22Rv1 (cell line): ENCODE measurements at regions not wholly inside any gene's neighbourhood (a gene's known extent, or its start where the extent isn't known, plus 50 kb on each side); places are given as distances from the start of the nearest gene placed in this dataset.

Source experiments
- H3K27ac ChIP-seq: fragments of 450-650 bp; 2 replicates; pipeline ENCODE4 v1.5.1; 2017
- ZFX ChIP-seq: fragments of 450-650 bp; IDR thresholded peaks from 2 replicates; pipeline ENCODE4 v1.6.1; 2017; ENCODE audit warnings: antibody characterized with exemption, borderline replicate concordance
- TF ChIP-seq, protein P1 (sequence below): fragments of 450-650 bp; IDR thresholded peaks from 2 replicates; pipeline ENCODE4 v1.5.1; 2017; ENCODE audit warnings: mild to moderate bottlenecking

DNA sequence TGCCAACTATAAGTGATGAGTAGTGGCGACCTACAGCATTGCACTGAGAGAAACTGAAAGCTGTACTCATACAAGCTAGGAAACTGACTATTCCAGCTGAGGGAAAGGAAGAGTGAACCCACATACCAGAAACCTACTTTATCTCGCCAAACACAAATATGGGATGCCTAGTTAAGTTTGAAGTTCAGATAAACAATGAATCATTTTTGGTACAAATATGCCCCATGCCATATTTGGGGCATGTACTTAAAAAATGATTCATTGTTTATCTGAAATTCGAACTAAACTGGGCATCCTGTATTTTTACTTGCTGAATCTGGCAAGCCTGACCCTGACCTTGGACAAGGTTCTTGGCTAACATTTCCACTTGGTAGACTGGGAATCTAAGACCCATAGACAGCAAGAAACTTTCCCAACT is 527.8 kb upstream of the PSMD7 start:
- TF ChIP-seq ZFX = no peak
- TF ChIP-seq, protein P1, sequence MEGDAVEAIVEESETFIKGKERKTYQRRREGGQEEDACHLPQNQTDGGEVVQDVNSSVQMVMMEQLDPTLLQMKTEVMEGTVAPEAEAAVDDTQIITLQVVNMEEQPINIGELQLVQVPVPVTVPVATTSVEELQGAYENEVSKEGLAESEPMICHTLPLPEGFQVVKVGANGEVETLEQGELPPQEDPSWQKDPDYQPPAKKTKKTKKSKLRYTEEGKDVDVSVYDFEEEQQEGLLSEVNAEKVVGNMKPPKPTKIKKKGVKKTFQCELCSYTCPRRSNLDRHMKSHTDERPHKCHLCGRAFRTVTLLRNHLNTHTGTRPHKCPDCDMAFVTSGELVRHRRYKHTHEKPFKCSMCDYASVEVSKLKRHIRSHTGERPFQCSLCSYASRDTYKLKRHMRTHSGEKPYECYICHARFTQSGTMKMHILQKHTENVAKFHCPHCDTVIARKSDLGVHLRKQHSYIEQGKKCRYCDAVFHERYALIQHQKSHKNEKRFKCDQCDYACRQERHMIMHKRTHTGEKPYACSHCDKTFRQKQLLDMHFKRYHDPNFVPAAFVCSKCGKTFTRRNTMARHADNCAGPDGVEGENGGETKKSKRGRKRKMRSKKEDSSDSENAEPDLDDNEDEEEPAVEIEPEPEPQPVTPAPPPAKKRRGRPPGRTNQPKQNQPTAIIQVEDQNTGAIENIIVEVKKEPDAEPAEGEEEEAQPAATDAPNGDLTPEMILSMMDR = no peak
- no peak overlapping the region for H3K27ac ChIP-seq

DNA sequence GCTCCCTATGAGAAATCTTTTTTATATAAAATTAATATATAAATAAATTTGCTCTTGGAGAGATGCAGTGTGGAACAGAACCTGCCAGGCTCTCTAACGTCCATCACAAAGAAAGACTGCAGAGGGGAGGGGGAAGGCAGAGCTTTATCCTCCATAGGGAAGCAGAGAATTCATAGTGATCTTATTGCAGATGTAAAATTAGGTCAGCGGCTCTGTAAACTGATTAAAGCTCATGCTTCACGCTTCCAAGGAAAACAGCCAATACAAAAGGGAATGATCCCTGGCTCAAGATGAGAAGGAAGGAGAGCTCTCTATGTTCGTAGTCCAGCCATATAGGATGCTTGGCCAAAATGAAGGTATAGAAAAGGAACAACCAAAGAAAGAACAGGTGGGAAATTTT is 532.3 kb upstream of the PSMD7 start:
- no peak for TF ChIP-seq ZFX
- TF ChIP-seq, protein P1 = no peak
- H3K27ac ChIP-seq = no peak overlapping the region

DNA sequence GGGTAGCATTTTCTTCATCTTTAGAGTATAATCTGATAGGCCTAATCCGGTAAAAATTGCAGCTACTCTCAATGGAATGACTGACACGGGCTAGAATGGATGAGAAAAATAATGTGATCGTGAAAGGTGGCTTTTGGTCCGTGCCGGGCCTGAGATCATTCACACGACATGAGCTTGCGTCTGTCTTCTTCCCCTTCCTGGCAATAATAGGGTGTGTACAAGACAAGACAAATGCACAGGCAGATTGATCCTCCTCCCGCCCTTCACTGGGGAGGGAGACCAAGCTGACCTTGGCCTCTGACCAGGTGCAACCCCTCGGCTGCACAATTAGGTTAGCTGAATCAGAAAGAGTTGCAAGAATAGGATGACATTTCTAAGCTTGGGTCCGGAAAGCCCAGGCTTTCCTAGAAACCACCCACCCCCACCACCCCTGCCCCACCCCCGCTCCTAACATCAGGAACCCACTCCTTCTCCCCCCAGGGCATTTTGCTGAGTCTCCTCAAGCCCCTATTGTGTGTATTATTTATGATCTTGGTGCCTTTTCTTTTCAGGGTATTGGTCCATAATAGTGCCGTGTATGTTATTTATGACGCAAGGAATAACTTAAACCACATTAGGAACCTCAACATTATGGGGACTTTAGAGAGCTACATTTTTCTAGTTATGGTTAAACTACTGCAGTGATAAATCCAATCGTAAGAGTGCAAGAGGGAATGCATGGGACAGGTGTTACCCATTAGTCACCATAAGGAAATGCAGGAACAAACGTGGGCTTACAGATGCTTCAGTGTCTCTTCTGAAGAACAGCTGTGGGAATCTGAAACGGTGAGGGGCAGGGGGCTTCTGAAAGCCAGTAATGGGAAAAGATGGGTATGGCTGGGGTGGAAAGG is 540.1 kb upstream of the PSMD7 start:
- TF ChIP-seq, protein P1 = no peak
- TF ChIP-seq ZFX = no peak
- no peak overlapping the region for H3K27ac ChIP-seq

DNA sequence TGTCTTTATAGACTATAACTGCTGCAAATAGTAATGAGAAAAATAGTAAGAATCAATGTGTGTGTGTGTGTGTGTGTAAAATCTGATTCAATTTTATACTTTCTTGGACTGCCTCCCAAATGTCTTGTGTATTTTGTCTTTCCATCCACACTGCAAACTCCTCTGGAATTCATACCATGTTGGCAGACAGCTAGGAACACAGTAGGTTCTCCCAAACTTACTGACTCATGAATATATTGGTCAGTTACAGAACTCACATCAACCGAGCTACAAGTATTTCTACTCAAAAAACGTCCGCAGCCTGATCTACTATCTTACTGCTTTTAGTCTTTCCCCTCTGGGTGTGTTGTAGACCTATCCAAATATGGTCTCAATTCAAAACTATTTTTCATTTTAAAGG is 542.7 kb upstream of the PSMD7 start:
- H3K27ac ChIP-seq = no peak overlapping the region
- TF ChIP-seq, protein P1 = no peak
- TF ChIP-seq ZFX = no peak

DNA sequence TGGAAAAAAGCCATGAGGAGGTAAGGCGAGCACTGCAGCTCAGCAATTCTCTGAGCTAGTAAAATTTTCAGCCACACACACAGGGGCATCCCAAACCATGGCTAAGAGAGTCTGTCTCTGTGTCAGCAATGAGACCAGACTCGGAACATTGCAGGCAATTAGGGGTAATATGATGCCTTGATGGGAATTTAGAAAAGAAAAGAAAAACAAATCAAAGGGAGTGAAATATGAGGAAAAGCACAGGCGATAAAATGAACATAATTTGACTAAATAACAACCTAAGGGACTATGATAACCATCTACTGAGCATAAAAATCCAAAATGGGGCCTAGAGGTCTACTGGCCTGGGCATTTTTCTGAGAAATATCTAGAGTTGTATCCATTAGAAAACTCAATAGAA is 546.0 kb upstream of the PSMD7 start:
- TF ChIP-seq, protein P1 = no peak
- TF ChIP-seq ZFX = no peak
- no peak overlapping the region for H3K27ac ChIP-seq

DNA sequence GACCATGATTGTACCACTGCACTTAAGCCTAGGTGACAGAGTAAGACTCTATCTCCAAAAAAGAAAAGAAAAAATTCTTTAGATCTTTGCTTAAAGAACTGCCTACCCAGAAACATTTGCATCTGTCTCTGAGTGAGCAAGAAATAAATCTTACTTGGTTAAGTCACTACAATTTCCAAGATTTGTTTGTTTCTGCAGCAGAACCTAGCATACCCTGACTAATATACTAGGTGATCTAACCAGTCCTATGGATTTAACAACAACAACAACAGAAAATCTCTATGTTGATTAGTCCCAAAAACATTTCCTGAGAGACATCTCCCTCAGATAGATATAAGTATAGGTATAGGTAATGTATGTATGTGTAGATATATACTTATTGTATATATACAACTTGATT is 549.3 kb upstream of the PSMD7 start:
- TF ChIP-seq, protein P1 = no peak
- no peak for TF ChIP-seq ZFX
- no peak overlapping the region for H3K27ac ChIP-seq

DNA sequence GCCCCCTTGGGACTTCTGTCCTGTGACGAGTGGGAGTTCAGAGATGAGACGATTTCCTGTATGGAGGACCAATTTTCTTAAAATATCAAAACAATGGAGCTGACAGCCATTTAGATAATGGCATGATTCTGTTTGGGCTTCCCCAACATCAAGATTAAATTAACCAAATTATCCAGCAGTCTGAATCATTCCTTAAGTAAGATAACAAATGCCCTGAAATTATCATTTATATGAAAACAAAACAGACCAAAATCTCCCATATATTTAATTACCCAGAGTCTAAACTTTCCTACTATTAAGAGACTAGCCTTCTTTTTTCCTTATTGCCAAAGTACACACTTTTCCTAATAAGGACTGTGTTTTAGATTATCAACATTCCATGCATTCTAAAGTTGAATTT is 550.1 kb upstream of the PSMD7 start:
- H3K27ac ChIP-seq = no peak overlapping the region
- TF ChIP-seq, protein P1 = no peak
- no peak for TF ChIP-seq ZFX
